ENCODE measurements at regions not wholly inside any gene's neighbourhood (a gene's known extent, or its start where the extent isn't known, plus 50 kb on each side); places are given as distances from the start of the nearest gene placed in this dataset.
A peak's percentile ranks its signal among the peaks of the same experiment; 100 is the strongest.

GRCh38 chr2:126264625-126265024, 391.3 kb upstream of the GYPC start:
- Mint-ChIP-seq H3K27me3 (ENCODE audit: low read depth) (peaks cover 14% of the 10 kb centered on the region), H3K4me1 (no peaks in the 10 kb centered on the region), H3K4me3 (no peak overlapping the region), H3K27ac (no peak overlapping the region), H3K36me3 (peaks cover 55% of the 10 kb centered on the region), H3K9me3 (peaks cover 77% of the 10 kb centered on the region)
- no peak for TF ChIP-seq CTCF (IDR thresholded peaks at IDR 0.05)
- TF ChIP-seq USF2 (CRISPR knock-in tag; IDR thresholded peaks at IDR 0.05), result no peak
- no peak for TF ChIP-seq FOXK1 (CRISPR knock-in tag; IDR thresholded peaks at IDR 0.05)
- no peak for TF ChIP-seq ZNF232 (CRISPR knock-in tag; IDR thresholded peaks at IDR 0.05)
- TF ChIP-seq ATF6 (CRISPR knock-in tag; IDR thresholded peaks at IDR 0.05), result no peak
- peak; percentile 60; the same call in 1 of the 2 replicates for TF ChIP-seq ZNF512 (CRISPR knock-in tag; IDR thresholded peaks at IDR 0.05; ENCODE audit: borderline replicate concordance)
- ATAC-seq (no peak), DNase-seq (ENCODE audit: low spot score) (no peak)
- ChIA-PET POLR2A (no interaction called here), CTCF (no interaction called here)

GRCh38 chr2:126269911-126270310, 386.0 kb upstream of the GYPC start:
- DNase-seq (ENCODE audit: low spot score) (no peak), ATAC-seq (no peak)
- no peaks in the 10 kb centered on the region for H3K4me1 Mint-ChIP-seq
- no peak overlapping the region for H3K27ac Mint-ChIP-seq
- CTCF ChIA-PET, result no interaction called here
- TF ChIP-seq GRHL2 (CRISPR knock-in tag; IDR thresholded peaks at IDR 0.05; ENCODE audit: insufficient replicate concordance, severe bottlenecking) (no peak), SP1 (CRISPR knock-in tag; conservative IDR thresholded peaks at IDR 0.05) (no peak)
- peaks cover 81% of the 10 kb centered on the region for H3K9me3 Mint-ChIP-seq
- H3K36me3 Mint-ChIP-seq, result peaks cover 63% of the 10 kb centered on the region
- POLR2A ChIA-PET, result no interaction called here
- H3K27me3 Mint-ChIP-seq (ENCODE audit: low read depth), result 0 out of 2 replicates have a peak, but pooled peaks cover 2% of the 10 kb centered on the region
- H3K4me3 Mint-ChIP-seq, result no peak overlapping the region

- H3K4me1 Mint-ChIP-seq, result no peaks in the 10 kb centered on the region
- H3K36me3 Mint-ChIP-seq, result peaks cover 65% of the 10 kb centered on the region
- no peak overlapping the region for H3K27ac Mint-ChIP-seq
- no peak overlapping the region for H3K4me3 Mint-ChIP-seq
- DNase-seq (ENCODE audit: low spot score) (no peak), ATAC-seq (no peak)
- peaks cover 86% of the 10 kb centered on the region for H3K9me3 Mint-ChIP-seq
- POLR2A ChIA-PET, result no interaction called here
- CTCF ChIA-PET, result no interaction called here
- H3K27me3 Mint-ChIP-seq (ENCODE audit: low read depth), result peaks cover 5% of the 10 kb centered on the region; the same call in 1 of the 2 replicates
- TF ChIP-seq ZBTB21 (CRISPR knock-in tag; IDR thresholded peaks at IDR 0.05; ENCODE audit: borderline replicate concordance) (no peak), GTF2I (CRISPR knock-in tag; conservative IDR thresholded peaks at IDR 0.05) (no peak), ZNF121 (CRISPR knock-in tag; IDR thresholded peaks at IDR 0.05) (no peak), NFE2L1 (CRISPR knock-in tag; IDR thresholded peaks at IDR 0.05) (no peak), ERG (CRISPR knock-in tag; IDR thresholded peaks at IDR 0.05) (no peak), E2F1 (CRISPR knock-in tag; IDR thresholded peaks at IDR 0.05) (no peak), NR3C1 (CRISPR knock-in tag; conservative IDR thresholded peaks at IDR 0.05; ENCODE audit: low read depth) (no peak)
- TF ChIP-seq, protein P1, sequence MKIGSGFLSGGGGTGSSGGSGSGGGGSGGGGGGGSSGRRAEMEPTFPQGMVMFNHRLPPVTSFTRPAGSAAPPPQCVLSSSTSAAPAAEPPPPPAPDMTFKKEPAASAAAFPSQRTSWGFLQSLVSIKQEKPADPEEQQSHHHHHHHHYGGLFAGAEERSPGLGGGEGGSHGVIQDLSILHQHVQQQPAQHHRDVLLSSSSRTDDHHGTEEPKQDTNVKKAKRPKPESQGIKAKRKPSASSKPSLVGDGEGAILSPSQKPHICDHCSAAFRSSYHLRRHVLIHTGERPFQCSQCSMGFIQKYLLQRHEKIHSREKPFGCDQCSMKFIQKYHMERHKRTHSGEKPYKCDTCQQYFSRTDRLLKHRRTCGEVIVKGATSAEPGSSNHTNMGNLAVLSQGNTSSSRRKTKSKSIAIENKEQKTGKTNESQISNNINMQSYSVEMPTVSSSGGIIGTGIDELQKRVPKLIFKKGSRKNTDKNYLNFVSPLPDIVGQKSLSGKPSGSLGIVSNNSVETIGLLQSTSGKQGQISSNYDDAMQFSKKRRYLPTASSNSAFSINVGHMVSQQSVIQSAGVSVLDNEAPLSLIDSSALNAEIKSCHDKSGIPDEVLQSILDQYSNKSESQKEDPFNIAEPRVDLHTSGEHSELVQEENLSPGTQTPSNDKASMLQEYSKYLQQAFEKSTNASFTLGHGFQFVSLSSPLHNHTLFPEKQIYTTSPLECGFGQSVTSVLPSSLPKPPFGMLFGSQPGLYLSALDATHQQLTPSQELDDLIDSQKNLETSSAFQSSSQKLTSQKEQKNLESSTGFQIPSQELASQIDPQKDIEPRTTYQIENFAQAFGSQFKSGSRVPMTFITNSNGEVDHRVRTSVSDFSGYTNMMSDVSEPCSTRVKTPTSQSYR (CRISPR knock-in tag; IDR thresholded peaks at IDR 0.05), result no peak
- TF ChIP-seq, protein P2, sequence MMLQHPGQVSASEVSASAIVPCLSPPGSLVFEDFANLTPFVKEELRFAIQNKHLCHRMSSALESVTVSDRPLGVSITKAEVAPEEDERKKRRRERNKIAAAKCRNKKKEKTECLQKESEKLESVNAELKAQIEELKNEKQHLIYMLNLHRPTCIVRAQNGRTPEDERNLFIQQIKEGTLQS (CRISPR knock-in tag; conservative IDR thresholded peaks at IDR 0.05), result no peak
- TF ChIP-seq, protein P3, sequence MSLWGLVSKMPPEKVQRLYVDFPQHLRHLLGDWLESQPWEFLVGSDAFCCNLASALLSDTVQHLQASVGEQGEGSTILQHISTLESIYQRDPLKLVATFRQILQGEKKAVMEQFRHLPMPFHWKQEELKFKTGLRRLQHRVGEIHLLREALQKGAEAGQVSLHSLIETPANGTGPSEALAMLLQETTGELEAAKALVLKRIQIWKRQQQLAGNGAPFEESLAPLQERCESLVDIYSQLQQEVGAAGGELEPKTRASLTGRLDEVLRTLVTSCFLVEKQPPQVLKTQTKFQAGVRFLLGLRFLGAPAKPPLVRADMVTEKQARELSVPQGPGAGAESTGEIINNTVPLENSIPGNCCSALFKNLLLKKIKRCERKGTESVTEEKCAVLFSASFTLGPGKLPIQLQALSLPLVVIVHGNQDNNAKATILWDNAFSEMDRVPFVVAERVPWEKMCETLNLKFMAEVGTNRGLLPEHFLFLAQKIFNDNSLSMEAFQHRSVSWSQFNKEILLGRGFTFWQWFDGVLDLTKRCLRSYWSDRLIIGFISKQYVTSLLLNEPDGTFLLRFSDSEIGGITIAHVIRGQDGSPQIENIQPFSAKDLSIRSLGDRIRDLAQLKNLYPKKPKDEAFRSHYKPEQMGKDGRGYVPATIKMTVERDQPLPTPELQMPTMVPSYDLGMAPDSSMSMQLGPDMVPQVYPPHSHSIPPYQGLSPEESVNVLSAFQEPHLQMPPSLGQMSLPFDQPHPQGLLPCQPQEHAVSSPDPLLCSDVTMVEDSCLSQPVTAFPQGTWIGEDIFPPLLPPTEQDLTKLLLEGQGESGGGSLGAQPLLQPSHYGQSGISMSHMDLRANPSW (CRISPR knock-in tag; conservative IDR thresholded peaks at IDR 0.05; ENCODE audit: low read depth), result no peak
Observed at GRCh38 chr2:126270587-126270986, 385.4 kb upstream of the GYPC start.

All from WTC11 (cell line).